Skeletal muscle cell (primary cell): ENCODE measurements at regions not wholly inside any gene's neighbourhood (a gene's known extent, or its start where the extent isn't known, plus 50 kb on each side); places are given as distances from the start of the nearest gene placed in this dataset.

Experiments used
- DNase-seq: peaks from one replicate; pipeline ENCODE4 v3.0.0-alpha.2; 2010; ENCODE audit warnings: low read depth
- H3K4me3 ChIP-seq: 2 replicates; pipeline ENCODE4 v1.5.1; 2011; ENCODE audit warnings: low read depth, mild to moderate bottlenecking, control low read depth, low read length, moderate library complexity

DNA sequence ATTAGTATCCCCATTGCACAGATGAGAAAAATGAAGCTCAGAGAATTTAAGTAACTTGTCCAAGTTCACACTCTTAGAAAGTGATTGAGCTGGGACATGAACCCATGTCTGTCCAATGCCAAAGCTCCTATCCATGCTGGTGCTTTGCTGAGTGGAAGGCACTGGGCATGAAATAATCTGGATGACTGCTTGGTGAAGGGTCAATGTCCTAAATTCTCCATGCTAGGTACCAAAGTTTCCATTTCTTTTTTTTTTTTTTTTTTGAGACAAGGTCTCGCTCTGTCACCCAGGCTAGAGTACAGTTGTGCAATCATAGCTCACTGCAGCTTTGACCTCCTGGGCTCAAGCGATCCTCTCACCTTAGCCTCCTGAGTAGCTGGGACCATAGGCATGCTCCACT, 153.6 kb upstream of the ERCC4 start:
- DNase-seq = no peak
- H3K4me3 ChIP-seq = no peak overlapping the region

GRCh38 chr16:13767215-13767614, 152.7 kb upstream of the ERCC4 start:
- H3K4me3 ChIP-seq = no peak overlapping the region

DNA sequence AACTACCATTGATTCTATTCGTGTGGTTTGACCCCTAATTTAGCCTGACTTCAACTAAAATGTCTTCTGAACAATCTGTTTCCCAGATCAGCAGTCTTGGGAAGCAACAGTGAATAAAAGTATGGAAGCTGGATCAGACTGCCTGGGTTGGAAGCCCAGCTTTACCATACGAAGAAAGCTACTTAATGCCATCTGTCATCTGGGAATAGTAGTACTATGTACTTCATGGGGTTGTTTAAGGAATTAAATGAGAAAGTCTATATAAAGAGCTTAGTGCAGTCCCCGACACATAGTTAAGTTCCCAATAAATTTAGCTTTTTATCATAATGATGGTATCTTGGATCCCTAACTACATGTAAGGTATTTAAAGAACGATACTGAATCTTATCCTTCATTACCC, 151.5 kb upstream of the ERCC4 start:
- DNase-seq = no peak
- no peak overlapping the region for H3K4me3 ChIP-seq

More at GRCh38 chr16:13767215-13767614, 152.7 kb upstream of the ERCC4 start:
- no peak for DNase-seq

DNA sequence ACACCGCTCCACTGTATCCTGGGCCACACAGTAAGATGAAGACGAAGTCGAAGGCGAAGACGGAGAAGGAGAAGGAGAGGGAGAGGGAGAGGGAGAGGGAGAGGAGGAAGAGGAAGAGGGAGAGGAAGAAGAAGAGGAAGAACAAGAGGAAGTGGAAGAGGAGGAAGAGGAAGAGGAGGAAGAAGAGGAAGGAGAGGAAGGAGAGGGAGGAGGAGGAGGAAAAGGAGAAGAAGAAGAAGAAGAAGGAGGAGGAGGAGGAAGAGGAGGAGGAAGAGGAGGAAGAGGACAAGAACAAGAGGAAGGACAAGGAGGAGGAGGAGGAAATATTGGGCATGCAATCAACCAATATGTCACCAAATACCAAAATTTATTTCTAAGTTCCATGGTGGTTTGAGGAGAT, 149.5 kb upstream of the ERCC4 start:
- DNase-seq = no peak
- H3K4me3 ChIP-seq = no peak overlapping the region

GRCh38 chr16:13772782-13773181, 147.2 kb upstream of the ERCC4 start:
- no peak for DNase-seq
- no peak overlapping the region for H3K4me3 ChIP-seq

DNA sequence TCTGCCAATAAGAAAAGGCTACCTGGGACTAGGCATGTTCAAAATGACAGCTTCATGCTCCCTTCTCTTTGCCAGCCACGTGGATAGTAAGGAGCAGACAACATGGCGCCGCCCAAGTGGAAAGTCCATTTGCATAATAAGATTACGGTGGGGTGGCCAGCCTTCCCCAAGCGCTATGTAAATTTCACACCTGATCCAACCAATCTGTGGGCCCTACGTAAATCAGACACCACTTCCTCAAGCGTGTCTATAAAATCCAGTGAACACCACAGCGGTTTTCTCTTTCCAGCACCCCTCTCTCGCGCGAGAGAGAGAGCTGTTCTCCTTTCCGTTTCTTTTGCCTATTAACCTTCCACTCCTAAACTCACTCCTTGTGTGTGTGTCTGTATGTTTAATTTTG, 140.3 kb upstream of the ERCC4 start:
- no peak for DNase-seq
- no peak overlapping the region for H3K4me3 ChIP-seq

GRCh38 chr16:13780406-13781168, 139.4 kb upstream of the ERCC4 start:
- DNase-seq = no peak
- H3K4me3 ChIP-seq = no peak overlapping the region

DNA sequence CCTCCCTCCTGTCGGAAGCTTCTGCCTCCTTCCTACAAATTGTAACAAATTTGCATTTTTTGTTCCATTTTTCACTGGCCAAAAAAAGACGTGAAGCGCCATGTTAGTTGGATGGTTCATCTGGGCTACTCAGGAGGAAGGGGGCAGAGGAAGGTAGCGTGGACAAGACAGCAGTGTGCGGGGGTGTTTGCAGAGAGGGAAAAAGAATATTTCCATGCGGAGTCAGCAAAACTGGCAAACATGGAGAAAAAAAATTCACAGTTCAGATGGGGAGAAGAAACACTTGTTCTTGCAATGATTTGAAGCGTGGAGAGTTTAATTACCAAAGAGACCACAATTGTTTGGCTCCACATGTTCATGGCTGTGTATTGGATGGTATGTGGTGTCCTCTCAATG, 138.8 kb upstream of the ERCC4 start:
- DNase-seq = no peak
- H3K4me3 ChIP-seq = no peak overlapping the region

DNA sequence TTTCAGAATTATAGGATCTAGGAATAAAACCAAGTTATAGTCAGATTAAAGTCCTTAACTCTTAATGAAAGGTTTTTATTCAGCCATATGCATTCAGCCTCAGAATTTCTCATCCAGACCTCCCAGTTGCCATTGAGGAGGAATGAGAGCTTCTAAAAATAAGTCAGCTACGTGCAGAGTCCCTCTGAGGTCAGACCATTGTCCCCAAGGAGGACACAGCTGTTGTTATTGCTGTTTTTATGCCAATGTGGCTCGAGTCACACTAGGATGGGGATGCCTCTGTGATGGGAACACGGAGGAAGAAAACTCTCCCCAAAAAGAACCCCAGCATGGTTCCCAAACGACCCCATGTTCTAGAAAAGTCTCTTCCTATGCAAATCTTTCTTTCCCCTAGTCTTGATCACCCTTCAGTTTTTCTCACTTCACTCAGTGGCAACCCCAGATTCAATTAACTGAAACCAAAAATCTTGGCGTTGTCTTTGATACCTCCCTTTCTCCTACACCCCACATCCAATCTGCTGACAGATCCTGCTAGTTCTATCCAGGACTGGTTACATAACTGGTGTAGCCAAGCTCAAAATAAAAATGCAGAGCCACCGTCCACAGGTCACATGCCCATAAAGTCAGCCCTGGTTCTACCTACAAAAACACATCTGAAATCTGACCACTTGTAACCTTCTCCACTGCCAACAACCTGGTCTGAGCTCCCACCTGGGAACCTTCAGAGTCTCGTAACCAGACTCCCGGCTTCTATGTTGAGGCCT, 138.2 kb upstream of the ERCC4 start:
- no peak overlapping the region for H3K4me3 ChIP-seq
- no peak for DNase-seq

DNA sequence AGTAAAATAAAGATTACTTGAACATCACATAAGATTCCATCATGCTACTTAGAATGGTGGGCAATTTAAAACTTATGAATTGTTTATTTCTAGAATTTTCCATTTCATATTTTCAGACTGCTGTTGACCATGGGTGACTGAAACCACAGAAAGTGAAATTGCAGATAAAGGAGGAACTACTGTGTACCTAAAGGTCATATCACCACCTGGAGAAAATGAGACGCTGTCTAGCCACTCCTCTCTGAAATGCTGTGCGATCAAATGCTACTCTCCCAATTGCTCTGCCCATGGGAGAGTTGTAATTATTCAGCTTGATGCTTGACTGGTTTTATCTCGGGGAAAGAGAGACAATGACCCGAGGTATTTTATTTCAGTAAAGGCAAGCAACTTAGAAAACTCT, 128.9 kb upstream of the ERCC4 start:
- H3K4me3 ChIP-seq = no peak overlapping the region
- DNase-seq = no peak

- H3K4me3 ChIP-seq = no peak overlapping the region
- DNase-seq = no peak
Measured at GRCh38 chr16:13793841-13794409, 126.0 kb upstream of the ERCC4 start.

DNA sequence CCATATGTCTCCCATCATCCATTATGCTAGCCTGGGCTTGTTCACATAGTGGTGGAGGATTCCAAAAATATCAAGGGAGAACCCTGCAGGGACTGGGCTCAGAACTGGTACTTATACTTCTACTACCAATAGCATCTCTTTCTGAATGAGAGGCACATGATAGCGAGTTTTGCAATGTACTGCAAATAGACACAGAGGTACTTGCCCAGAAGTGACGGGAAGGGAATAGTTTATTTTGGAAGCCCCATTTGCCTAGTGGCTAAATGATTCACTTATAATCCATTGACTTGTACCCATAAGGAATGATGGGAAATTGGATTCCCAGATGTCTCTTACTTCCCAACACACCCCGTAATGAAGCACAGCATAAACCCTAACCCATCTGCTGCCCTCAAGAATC, 124.8 kb upstream of the ERCC4 start:
- DNase-seq = no peak
- H3K4me3 ChIP-seq = no peak overlapping the region

DNA sequence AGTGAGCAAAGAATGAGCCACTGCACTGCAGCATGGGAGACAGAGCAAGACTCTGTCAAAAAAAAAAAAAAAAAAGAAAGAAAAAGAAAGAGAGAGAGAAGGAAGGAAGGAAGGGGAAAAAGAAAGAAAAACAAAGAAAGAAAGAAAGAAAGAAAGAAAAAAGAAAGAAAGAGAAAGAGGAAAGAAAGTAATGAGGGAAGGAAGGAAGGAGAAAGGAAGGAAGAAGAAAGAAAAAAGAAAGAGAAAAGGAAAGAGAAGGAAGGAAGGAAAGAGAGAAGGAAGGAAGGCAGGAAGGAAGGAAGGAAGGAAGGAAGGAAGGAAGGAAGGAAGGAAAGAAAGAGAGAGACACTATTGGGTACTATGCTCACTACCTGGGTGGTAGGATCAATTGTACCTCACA, 122.2 kb upstream of the ERCC4 start:
- no peak overlapping the region for H3K4me3 ChIP-seq
- DNase-seq = no peak

DNA sequence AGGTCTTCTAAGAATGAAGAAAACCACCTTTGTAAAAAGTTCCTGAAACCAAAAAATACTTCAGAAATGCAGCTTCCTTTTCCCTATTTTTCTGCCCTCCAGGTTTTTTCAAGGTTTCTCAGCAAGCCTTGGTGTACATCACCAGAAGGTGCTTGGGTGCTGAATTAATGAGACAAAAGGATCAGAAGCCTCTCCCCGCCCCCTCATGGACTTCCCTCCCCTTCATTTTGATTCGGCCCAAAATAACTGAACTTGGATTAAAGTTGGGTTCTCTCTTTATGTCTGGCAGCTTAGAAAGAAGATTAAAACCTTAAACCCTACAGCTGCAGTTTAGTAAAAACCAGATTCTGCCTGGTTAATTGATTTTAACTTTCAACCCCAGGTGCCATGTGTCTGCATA, 121.7 kb upstream of the ERCC4 start:
- DNase-seq = no peak
- H3K4me3 ChIP-seq = no peak overlapping the region

DNA sequence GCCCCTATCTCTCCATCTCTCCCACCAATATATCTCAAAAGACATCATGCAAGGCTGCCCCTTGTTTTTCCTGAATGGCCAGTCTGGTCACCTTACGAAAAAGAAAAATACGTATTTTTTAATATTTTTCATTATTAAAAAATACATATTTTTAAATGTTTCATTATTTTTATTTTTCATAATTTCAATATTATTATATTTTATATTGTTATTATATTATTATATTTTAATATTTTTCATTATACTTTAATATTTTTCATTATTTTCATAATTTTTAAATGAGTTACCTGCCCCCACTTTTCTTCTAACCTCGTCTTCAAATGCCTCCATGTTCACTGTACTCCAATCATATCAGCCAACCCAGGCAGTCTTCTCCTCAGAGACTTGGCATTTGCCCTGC, 116.0 kb upstream of the ERCC4 start:
- no peak for DNase-seq
- H3K4me3 ChIP-seq = no peak overlapping the region

DNA sequence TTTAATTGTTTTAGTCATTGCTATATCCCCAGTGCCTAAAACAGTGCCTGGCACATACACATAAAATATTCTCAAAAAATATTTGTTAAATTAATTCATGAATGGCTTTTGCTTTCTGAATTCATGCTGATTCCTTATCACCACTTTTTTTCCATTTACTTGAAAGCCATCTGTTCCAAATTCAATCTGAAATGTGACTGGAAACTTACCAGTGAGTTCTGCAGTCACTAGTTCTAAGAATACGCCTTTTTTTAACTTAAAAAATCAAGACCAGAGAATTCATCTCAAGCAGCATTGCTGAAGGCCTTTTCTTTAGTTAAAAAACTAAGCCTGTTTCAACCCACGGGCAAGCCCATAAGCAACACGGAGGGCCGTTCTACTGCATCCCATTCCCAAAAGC, 114.0 kb upstream of the ERCC4 start:
- no peak for DNase-seq
- no peak overlapping the region for H3K4me3 ChIP-seq

DNA sequence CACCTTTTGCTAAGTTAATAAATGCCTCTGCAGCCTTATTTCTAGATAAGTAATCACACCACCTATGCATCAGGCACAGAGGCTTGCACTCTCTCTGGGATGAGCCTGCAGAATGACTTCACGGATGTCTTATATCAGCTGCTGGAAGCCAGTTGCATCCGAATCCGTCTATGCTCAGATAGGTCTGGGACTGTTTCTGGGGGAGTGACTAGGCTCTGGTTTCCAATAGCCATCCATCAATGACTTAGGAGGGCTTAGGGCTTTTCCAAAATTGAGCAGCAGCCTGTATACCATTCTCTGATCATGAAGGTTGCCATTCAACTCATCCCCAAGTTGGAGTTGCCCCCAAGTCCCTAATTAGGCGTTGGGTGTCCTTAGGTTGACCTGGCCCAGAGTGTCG, 113.3 kb upstream of the ERCC4 start:
- no peak overlapping the region for H3K4me3 ChIP-seq
- DNase-seq = no peak

DNA sequence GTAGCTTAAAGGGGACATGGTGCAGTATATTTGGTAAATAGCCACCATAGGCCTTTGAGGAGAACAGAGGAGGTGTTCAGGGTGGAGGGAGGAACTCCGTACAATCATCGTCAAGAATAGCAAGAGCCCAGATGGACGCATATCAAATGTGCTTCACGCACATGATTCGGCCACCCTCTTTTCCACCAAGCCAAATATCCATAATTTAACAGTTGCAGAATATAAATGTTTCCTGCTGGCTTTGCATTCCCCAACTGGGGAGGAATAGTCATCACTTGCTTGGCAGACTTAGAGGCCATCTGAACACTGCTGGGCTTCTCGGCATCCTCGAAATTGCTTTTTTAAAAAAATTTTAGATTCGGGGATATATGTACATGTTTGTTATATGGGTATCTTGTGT, 111.9 kb upstream of the ERCC4 start:
- H3K4me3 ChIP-seq = no peak overlapping the region
- DNase-seq = no peak

DNA sequence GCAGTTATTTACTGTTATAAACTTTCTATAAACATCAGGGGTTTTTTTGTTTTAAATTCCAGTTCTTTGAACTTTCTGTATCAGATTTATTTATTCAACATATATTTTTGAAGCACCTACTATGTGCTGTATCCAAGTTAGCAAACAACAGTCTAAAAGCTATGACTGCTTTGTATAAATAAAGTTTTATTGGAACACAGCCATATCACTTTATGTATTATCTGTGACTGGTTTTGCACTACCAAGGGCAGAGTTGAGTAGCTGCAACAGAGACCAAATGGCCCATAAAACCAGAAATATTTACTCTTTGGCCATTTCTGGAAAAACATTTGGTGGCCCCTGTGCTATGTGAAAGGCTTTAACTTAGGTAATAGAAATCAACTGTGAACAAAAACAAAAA, 110.2 kb upstream of the ERCC4 start:
- no peak overlapping the region for H3K4me3 ChIP-seq
- no peak for DNase-seq

- no peak for DNase-seq
- H3K4me3 ChIP-seq = no peak overlapping the region
Measured at GRCh38 chr16:13811834-13812233, 108.1 kb upstream of the ERCC4 start.

DNA sequence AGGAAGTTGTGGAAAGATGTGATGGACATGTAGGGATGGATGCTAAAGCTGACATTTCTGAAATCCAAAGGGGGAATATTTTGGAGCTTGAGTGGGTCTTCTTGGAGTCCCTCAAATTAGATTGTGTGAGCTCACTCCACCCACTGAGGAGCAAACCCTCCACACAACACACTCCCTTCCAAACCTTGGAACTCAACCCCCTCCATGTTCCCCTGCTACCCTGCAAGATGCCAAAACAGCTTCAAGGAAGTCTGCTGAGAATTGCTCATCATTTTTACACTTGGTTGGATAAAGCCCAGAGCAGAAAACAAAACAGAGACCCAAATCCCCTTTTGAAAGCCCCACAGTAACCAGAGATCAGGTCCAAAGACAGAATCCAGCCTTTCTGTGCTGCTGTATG, 103.3 kb upstream of the ERCC4 start:
- H3K4me3 ChIP-seq = no peak overlapping the region
- DNase-seq = no peak
